Loucy (cell line): ENCODE measurements at regions not wholly inside any gene's neighbourhood (a gene's known extent, or its start where the extent isn't known, plus 50 kb on each side); places are given as distances from the start of the nearest gene placed in this dataset.

Source experiments
- EZH2phosphoT487 ChIP-seq: fragments of 200-600 bp; IDR thresholded peaks from 2 replicates; pipeline ENCODE4 v1.6.1; 2018; ENCODE audit warnings: antibody characterized with exemption, mild to moderate bottlenecking, moderate library complexity, borderline replicate concordance
- TF ChIP-seq, protein P1 (sequence below): fragments of 200-600 bp; sonication (generic); conservative IDR thresholded peaks from 2 replicates; pipeline ENCODE4 v1.5.1; 2014; ENCODE audit warnings: mild to moderate bottlenecking, antibody characterized with exemption, low read length

DNA sequence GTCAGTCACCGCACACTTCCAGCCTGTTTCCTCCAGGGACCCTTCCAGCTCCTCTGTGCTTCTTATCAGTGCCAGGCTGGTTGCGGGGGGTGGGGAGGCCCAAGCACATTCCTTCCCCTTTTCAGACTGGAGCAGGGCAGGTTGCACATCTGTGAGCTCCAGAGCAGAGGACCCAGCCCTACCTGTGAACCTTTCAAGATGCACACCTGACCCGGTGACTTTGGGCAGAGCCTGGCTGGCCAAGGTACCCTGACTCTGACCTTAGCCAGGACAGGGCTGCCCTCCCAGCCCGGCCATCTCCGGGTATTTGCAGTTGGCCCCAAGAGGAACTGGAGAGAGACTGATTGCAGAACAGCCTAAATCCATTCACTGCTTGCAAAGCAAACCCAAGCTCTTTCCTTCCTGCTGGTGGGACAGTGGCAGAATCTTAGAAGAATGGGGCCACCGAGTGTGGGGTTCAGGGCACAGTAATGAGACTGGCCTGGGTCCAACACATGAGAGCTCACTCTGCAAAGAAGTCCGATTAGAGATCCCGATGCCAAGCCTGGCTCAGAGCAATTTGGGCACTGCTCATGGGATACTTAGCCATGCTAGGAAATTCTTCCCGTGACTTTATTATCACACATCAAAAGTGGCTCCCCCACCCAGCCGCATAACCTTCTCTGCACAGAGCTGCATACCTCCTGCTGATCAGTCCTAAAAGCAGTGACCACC, 64.7 kb upstream of the CCND1 start:
- TF ChIP-seq EZH2phosphoT487 = no peak
- TF ChIP-seq, protein P1, sequence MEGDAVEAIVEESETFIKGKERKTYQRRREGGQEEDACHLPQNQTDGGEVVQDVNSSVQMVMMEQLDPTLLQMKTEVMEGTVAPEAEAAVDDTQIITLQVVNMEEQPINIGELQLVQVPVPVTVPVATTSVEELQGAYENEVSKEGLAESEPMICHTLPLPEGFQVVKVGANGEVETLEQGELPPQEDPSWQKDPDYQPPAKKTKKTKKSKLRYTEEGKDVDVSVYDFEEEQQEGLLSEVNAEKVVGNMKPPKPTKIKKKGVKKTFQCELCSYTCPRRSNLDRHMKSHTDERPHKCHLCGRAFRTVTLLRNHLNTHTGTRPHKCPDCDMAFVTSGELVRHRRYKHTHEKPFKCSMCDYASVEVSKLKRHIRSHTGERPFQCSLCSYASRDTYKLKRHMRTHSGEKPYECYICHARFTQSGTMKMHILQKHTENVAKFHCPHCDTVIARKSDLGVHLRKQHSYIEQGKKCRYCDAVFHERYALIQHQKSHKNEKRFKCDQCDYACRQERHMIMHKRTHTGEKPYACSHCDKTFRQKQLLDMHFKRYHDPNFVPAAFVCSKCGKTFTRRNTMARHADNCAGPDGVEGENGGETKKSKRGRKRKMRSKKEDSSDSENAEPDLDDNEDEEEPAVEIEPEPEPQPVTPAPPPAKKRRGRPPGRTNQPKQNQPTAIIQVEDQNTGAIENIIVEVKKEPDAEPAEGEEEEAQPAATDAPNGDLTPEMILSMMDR = no peak
